Omental fat pad (tissue), 3 donors: ENCODE measurements at regions not wholly inside any gene's neighbourhood (a gene's known extent, or its start where the extent isn't known, plus 50 kb on each side); places are given as distances from the start of the nearest gene placed in this dataset.
"Not testable (repeated sequence)": the region's sequence is repeated elsewhere in the genome, so short reads cannot be mapped to it uniquely, and the experiment has no call there.

Source experiments
- ATAC-seq: fragments of 150-250 bp; one replicate; pipeline ENCODE4 v1.9.1; 2016; ENCODE audit warnings: mild to moderate bottlenecking, moderate library complexity; ENCODE audit not compliant: low FRiP score
- DNase-seq: peaks from one replicate; pipeline ENCODE4 v3.0.0-alpha.2; 2019; ENCODE audit warnings: low spot score
- CTCF ChIP-seq, 3 donors: fragments of 450-650 bp; IDR thresholded peaks; one replicate each; pipeline ENCODE4 v1.5.1; 2016 to 2017; ENCODE audit warnings: antibody characterized with exemption in 3 of 3, mild to moderate bottlenecking in 3 of 3, moderate library complexity in 2 of 3

DNA sequence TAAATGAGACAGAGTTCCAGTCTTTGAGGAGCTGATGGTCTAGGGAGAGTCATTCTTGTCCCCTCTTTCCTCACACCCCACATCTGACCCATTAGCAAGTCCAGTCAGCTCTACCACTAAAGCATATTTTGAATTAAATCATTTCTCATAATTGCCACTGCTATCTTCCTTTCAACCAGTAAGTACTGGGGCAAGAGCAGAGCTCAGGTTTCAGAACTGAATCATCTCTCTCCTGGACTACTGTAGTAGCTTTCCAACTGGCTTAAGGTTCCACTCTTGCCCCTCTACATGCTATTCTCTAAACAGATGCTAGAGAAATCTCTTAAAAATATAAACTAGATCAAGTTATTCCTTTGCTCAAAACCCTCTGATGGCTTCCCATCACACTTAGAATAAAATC, 218.3 kb downstream of the TTC6 start:
- DNase-seq (no peak), ATAC-seq (no peak)
- no peak for TF ChIP-seq CTCF (IDR thresholded peaks at IDR 0.05)

DNA sequence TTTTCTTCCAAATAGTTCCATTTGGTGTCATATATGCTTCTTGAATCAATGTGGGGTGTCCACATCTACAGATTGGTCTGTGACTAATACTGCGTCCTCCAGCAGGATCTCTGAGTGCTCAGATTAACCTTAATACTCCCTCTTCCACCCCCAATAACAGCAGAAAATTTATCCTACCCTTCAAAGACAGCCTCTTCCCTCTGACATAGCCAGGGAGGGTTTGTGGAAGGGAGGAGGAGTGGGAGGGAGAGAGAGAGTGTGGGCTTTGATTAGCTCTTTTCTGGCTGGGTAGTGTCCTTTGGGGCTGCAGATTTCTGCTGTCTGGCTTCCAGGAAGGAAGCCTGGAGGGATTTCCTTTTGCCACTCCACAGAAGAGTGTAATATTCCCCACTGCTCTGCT, 220.7 kb downstream of the TTC6 start:
- no peak for DNase-seq
- no peak for ATAC-seq
- TF ChIP-seq CTCF (IDR thresholded peaks at IDR 0.05): no peak

DNA sequence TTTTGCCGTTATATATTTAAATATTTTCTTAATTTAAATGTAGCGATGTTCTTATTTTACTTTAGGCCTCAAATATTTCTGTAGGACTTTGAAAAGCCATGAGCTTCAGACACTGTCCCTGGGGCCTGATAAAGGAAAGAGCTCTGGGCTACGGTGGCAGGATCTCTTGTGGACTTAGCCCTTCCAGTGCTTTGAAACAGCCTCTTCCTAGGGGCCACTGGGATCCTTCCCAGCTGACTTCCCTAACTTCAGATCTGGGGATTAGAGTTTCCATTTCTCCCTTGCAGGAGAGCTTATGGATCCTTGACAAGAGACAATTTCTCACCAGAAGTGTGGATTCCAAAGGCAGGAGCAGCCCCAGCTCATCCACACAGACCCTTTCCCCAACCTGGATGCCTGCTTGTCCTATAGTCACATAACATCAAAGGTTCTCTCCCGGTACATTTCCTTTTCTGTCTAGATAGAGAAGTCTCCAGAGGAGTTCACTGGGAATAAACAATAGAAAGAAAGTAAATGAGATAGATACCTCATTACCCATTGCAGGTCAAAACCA, 221.4 kb downstream of the TTC6 start:
- ATAC-seq: no peak
- no peak for TF ChIP-seq CTCF (IDR thresholded peaks at IDR 0.05)

DNA sequence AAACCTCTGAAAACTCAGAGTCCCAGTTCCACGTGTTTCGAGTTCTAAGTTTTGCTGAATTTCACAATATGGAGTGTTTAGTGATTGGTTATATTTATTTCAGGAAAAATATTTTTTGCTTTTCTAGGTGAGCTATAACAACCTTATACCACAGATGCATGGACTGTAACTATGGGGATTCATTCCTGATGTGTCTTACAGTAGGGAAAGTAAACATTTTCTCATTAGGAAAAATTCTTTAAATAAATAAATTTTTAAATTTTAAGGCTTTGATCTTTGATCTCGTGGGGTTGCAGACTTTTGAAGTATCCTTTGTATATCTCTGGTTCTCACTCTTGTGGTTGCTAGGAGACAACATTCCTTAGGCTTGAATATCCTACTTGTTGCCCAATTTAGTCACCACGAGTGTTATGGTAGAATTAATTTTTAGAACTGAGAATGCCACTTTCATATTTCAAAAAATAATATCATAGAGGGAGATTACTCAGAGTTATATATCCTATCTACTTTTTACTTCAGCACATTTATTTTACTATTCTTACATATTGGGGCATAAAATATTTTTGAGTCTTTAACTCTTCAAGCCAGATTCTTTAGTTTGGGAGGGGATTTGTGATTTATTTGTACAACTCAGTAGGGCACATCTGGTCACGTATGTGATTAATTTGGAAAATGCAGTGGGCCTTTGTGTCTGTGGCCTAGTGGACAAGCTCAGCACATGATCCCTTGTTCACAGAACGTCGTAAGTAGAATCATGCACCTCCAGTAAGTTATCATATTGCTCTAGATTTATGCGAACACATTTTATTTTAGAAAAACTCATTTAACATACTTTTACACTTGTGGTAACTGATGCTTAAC, 224.0 kb downstream of the TTC6 start:
- no peak for TF ChIP-seq CTCF (IDR thresholded peaks at IDR 0.05)
- DNase-seq (no peak), ATAC-seq (peak; percentile 51)

More for the DNA sequence above, 221.4 kb downstream of the TTC6 start:
- no peak for DNase-seq

DNA sequence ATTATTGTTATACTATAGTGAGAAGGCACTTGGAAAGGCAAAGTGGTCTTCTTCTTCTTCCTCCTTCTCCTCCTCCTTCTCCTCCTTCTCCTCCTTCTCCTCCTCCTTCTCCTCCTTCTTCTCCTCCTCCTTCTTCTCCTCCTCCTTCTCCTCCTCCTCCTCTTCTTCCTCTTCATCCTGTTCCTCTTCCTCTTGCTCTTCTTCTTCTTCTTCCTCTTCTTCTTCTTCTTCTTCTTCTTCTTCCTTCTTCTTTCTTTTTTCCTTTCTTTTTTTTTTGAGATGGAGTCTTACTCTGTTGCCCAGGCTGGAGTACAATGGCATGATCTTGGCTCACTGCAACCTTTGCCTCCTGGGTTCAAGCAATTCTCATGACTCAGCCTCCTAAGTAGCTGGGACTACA, 225.4 kb downstream of the TTC6 start:
- DNase-seq, ATAC-seq: not testable (repeated sequence)

DNA sequence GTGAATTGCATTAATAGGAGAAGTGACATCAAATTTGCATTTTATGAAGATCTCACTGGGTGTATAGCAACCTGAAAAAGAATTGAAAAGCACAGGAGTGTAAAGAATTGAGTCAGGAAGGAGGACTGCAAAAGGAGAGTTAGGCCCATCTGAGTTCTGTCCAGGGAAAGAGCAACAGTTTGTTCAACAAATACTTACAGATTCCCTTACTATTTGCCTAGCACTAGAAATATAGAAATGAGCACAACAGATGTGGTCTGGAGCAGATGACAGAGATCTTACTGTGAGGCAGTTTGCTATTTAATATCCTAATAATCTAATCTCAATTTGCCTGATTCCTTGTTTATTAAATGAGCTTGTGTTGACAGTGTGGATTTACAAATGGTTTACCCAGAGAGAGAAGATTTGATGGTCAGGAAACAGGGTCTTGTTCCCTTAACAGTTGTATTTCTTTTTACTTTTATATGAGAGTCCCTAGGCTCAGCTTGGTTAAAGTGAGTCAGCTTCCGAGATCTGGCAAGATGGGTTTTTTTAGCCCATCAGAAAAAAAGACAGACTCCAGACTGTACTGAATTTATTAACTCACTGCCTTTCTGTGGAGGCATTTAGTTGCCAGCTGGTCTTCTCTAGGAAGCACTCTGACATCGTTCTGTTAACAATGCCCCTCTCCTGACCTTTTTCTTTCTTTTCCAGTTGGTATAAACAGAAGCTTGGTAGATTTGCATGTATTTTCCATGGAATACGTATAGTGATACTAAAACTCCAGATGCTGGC, 229.7 kb downstream of the TTC6 start:
- no peak for DNase-seq
- no peak for ATAC-seq
- TF ChIP-seq CTCF (IDR thresholded peaks at IDR 0.05): no peak

DNA sequence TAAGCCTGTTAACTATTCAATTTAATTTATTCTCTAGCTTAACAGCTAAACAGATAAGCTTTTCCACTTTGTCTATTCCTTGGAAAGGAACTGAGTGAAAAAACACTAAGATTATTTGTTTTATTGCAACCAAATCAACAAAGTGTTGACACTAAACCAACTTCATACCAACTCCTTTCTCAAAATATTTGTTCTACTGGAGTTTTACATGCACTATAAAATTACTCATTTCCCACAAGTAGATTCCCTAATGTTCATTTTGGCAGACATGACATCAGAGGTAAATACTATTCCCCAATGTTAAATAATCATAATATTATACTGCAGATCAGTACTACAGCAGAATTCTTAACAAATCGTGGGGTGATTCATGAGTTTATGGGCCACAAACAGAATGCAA, 231.4 kb downstream of the TTC6 start:
- no peak for TF ChIP-seq CTCF (IDR thresholded peaks at IDR 0.05)
- DNase-seq: no peak
- ATAC-seq: no peak
